ENCODE measurements at regions not wholly inside any gene's neighbourhood (a gene's known extent, or its start where the extent isn't known, plus 50 kb on each side); places are given as distances from the start of the nearest gene placed in this dataset.

DNA sequence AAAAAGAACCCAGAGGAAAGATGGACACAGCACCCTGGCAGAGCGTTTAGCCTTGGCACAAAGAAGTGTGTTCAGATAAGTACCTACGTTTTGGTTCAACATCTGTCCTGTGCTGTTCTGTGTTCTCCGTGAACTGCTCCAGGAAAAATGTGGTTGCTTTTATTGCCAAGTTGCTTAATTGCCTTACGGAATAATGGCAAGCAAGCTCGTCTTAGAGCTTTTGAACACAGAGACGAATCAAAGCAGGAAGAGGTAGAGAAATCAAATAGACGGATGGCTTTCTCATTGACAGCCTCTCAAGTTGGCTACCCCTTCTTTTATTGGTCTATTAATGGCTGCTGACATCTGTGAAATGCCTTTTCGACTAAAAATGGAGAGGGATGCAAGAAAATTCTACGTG, 911.1 kb upstream of the EEF2KMT start:
- intact Hi-C loops (cut with micrococcal nuclease; ENCODE audit: unreplicated experiment), result loop anchor here (10.0 kb wide), 1 partner anchor 154 kb away; no protein-coding TSS in a partner anchor
- peaks cover 39% of the 10 kb centered on the region for H3K27me3 Mint-ChIP-seq (ENCODE audit: unreplicated experiment)
- no peak overlapping the region for H3K4me3 Mint-ChIP-seq (ENCODE audit: low read depth, unreplicated experiment)
- DNase-seq, result no peak
- CTCF ChIA-PET, result no interaction called here
- H3K4me1 Mint-ChIP-seq (ENCODE audit: low read depth, unreplicated experiment), result peaks cover 16% of the 10 kb centered on the region
- TF ChIP-seq, protein P1, sequence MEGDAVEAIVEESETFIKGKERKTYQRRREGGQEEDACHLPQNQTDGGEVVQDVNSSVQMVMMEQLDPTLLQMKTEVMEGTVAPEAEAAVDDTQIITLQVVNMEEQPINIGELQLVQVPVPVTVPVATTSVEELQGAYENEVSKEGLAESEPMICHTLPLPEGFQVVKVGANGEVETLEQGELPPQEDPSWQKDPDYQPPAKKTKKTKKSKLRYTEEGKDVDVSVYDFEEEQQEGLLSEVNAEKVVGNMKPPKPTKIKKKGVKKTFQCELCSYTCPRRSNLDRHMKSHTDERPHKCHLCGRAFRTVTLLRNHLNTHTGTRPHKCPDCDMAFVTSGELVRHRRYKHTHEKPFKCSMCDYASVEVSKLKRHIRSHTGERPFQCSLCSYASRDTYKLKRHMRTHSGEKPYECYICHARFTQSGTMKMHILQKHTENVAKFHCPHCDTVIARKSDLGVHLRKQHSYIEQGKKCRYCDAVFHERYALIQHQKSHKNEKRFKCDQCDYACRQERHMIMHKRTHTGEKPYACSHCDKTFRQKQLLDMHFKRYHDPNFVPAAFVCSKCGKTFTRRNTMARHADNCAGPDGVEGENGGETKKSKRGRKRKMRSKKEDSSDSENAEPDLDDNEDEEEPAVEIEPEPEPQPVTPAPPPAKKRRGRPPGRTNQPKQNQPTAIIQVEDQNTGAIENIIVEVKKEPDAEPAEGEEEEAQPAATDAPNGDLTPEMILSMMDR (IDR thresholded peaks at IDR 0.05; ENCODE audit: unreplicated experiment), result no peak
- BruUV-seq (replicated peaks), result no TSS peak
- H3K27ac Mint-ChIP-seq (ENCODE audit: unreplicated experiment), result no peak overlapping the region
- no peaks in the 10 kb centered on the region for H3K36me3 Mint-ChIP-seq (ENCODE audit: insufficient read depth, unreplicated experiment)
- H3K9me3 Mint-ChIP-seq (ENCODE audit: low read depth, unreplicated experiment), result peaks cover 2% of the 10 kb centered on the region

DNA sequence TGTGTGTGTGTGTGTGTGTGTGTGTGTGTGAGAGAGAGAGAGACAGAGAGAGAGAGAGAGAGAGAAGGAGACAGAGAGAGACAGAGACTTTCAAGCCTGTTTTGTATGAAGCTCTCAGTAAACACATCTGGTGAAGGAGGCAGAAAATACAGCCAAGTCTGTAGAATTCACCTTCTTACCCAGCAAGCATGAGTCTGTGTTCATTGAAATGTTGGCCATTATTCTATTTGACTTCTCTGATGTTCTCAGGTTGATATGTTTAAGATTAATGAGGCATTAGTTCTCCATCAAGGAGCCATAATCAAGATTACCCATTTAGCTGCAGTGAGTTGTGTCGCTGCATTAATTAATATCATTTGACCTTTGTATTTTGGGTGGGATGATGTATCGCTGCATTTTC, 895.8 kb upstream of the EEF2KMT start:
- no peak overlapping the region for H3K4me3 Mint-ChIP-seq (ENCODE audit: low read depth, unreplicated experiment)
- peaks cover 38% of the 10 kb centered on the region for H3K27me3 Mint-ChIP-seq (ENCODE audit: unreplicated experiment)
- H3K9me3 Mint-ChIP-seq (ENCODE audit: low read depth, unreplicated experiment), result no peaks in the 10 kb centered on the region
- TF ChIP-seq, protein P1 (IDR thresholded peaks at IDR 0.05; ENCODE audit: unreplicated experiment), result no peak
- H3K4me1 Mint-ChIP-seq (ENCODE audit: low read depth, unreplicated experiment), result no peaks in the 10 kb centered on the region
- BruUV-seq (replicated peaks), result no TSS peak
- H3K27ac Mint-ChIP-seq (ENCODE audit: unreplicated experiment), result no peak overlapping the region
- CTCF ChIA-PET, result no interaction called here
- intact Hi-C loops (cut with micrococcal nuclease; ENCODE audit: unreplicated experiment), result no loop called here
- no peaks in the 10 kb centered on the region for H3K36me3 Mint-ChIP-seq (ENCODE audit: insufficient read depth, unreplicated experiment)
- DNase-seq, result no peak

DNA sequence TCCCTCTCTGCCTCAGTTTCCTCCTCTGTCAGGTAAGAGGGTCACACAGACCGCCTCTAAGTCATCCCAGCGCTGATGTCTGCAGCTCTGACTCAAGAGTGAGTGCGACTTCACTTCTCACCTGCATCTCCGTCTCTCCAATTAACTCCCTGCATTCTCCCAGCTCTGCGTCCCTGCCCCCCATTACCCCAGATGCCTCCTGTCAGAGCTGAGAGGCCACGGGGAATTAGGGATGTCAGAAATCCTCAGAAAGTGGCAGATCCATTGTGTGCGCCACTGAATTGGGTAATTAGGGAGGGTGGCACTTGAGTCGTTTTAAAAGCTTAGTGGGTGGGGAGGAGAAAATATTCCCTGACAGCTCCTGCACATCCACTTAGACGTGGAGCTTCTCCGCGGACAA, 885.4 kb upstream of the EEF2KMT start:
- TF ChIP-seq, protein P1 (IDR thresholded peaks at IDR 0.05; ENCODE audit: unreplicated experiment), result no peak
- Mint-ChIP-seq H3K9me3 (ENCODE audit: low read depth, unreplicated experiment) (peaks cover 2% of the 10 kb centered on the region), H3K4me3 (ENCODE audit: low read depth, unreplicated experiment) (no peak overlapping the region), H3K27ac (ENCODE audit: unreplicated experiment) (no peak overlapping the region), H3K36me3 (ENCODE audit: insufficient read depth, unreplicated experiment) (no peaks in the 10 kb centered on the region), H3K4me1 (ENCODE audit: low read depth, unreplicated experiment) (no peaks in the 10 kb centered on the region), H3K27me3 (ENCODE audit: unreplicated experiment) (peaks cover 48% of the 10 kb centered on the region)
- no peak for DNase-seq
- CTCF ChIA-PET, result no interaction called here
- intact Hi-C loops (cut with micrococcal nuclease; ENCODE audit: unreplicated experiment), result no loop called here
- no TSS peak for BruUV-seq (replicated peaks)

DNA sequence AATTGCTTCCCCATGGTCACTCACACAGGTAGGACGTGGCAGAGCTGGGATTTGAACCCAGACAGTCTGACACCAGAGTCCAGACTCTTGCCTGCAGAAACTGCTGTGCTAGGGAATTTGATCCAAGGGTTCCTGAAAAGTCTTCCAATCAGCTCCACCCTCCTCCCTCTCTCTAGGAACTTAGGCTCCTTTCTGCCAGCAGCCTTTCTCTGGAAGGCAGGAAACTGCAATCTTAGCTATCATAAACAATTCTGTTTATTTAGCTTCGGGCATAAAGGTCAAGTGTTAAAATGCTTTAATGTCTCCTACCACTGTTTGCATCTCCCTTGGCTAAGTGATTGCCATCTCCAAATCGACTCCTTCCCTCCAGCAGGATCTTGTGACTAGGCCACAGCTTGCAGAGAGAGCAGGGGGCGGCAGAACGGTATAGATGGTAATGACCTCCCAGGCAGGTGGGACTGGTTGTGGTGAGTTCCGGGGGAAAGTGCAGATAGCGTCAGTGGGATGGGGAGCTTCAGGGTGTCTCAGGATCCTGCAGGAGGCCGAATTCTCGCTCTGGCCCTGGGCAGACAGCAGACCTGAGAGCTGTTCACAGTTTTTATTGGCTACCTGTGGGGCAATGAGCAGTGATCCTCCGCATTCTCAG, 882.4 kb upstream of the EEF2KMT start:
- Mint-ChIP-seq H3K9me3 (ENCODE audit: low read depth, unreplicated experiment) (peaks cover 2% of the 10 kb centered on the region), H3K36me3 (ENCODE audit: insufficient read depth, unreplicated experiment) (no peaks in the 10 kb centered on the region), H3K27ac (ENCODE audit: unreplicated experiment) (no peak overlapping the region), H3K27me3 (ENCODE audit: unreplicated experiment) (peaks cover 48% of the 10 kb centered on the region), H3K4me1 (ENCODE audit: low read depth, unreplicated experiment) (no peaks in the 10 kb centered on the region), H3K4me3 (ENCODE audit: low read depth, unreplicated experiment) (no peak overlapping the region)
- CTCF ChIA-PET, result interaction anchor here (0.6 kb wide), 1 partner anchor 11 kb away, joined by 3 read pairs; no protein-coding TSS in a partner anchor
- TF ChIP-seq, protein P1 (IDR thresholded peaks at IDR 0.05; ENCODE audit: unreplicated experiment), result no peak
- BruUV-seq (replicated peaks), result no TSS peak
- no peak for DNase-seq
- intact Hi-C loops (cut with micrococcal nuclease; ENCODE audit: unreplicated experiment), result no loop called here

All from Calu3 (cell line).